ENCODE measurements at regions not wholly inside any gene's neighbourhood (a gene's known extent, or its start where the extent isn't known, plus 50 kb on each side); places are given as distances from the start of the nearest gene placed in this dataset.

DNA sequence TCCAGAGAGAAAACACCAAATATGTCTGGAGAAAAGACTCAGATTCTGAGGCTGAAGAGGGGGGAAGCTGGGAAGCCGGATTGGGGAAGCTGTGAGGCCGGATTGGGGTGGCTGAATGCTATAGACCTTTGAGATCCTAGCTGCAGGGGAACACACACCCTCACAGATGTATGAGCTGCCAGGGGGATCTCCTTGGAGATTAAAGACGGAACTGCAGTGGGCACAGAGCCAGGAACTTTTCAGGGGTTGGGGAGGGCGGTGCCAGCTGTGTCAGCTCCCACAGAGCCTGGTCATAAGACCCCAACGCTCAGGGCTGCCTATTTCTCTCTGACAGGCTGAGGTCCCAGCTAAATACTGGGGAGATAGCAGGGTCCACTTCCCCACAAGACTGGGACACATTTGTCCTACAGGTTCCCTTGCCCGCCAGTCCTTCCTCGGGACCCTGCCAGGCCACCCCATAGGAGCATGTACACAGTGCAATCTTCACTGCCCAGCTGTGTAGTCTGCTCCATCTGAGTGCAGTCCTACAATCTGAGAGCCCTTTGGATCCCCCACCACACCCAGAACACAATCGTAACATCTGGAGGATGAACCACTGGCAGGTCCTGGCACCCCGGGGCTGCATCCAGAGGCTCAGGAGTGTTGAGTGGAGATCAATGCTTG, 1893.9 kb downstream of the PCDH9 start:
- TF ChIP-seq CTCF (IDR thresholded peaks at IDR 0.05): no peak
- no peak for TF ChIP-seq POLR2A (IDR thresholded peaks at IDR 0.05)
